ENCODE measurements at regions not wholly inside any gene's neighbourhood (a gene's known extent, or its start where the extent isn't known, plus 50 kb on each side); places are given as distances from the start of the nearest gene placed in this dataset.

DNA sequence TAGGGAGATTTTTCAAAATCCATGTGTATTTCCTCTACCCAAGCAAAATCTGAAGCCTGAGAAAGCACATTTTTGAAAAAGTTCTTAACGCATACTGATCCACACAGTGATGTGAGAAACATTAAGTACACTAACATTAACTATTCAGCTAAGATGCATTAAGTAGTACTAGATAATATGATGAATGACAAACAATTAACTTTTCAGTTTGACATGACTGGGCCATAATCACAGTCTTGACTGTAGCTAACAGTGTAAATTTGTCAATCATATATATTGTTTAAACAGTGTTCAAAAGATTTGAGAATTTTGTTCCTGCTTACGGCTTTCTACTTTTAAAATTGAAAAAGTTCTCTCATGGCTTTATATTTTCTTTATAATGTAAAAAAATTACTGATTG, 72.0 kb downstream of the CNTN3 start:
- no peak overlapping the region for H3K9ac ChIP-seq
- no peaks in the 10 kb centered on the region for H3F3A ChIP-seq (replicated peaks; ENCODE audit: insufficient read depth)
- no peak for TF ChIP-seq TAF1 (IDR thresholded peaks at IDR 0.05; ENCODE audit: borderline replicate concordance, low read depth, low read length)
- no peak for TF ChIP-seq GATA2 (CRISPR knock-in tag; IDR thresholded peaks at IDR 0.05)
- TF ChIP-seq NFIC (IDR thresholded peaks at IDR 0.05; ENCODE audit: borderline replicate concordance): no peak
- no peak for TF ChIP-seq FOSL2 (IDR thresholded peaks at IDR 0.05; ENCODE audit: borderline replicate concordance, low read depth)
- TF ChIP-seq, protein P1, sequence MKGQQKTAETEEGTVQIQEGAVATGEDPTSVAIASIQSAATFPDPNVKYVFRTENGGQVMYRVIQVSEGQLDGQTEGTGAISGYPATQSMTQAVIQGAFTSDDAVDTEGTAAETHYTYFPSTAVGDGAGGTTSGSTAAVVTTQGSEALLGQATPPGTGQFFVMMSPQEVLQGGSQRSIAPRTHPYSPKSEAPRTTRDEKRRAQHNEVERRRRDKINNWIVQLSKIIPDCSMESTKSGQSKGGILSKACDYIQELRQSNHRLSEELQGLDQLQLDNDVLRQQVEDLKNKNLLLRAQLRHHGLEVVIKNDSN (IDR thresholded peaks at IDR 0.05; ENCODE audit: borderline replicate concordance, low read depth): no peak
- TF ChIP-seq FOXJ3 (CRISPR knock-in tag; IDR thresholded peaks at IDR 0.05): no peak
- TF ChIP-seq POLR2AphosphoS5 (IDR thresholded peaks at IDR 0.05; ENCODE audit: low read depth, low read length): no peak
- TF ChIP-seq, protein P2, sequence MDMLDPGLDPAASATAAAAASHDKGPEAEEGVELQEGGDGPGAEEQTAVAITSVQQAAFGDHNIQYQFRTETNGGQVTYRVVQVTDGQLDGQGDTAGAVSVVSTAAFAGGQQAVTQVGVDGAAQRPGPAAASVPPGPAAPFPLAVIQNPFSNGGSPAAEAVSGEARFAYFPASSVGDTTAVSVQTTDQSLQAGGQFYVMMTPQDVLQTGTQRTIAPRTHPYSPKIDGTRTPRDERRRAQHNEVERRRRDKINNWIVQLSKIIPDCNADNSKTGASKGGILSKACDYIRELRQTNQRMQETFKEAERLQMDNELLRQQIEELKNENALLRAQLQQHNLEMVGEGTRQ (IDR thresholded peaks at IDR 0.05; ENCODE audit: borderline replicate concordance, low read depth, low read length): no peak
- TF ChIP-seq RCOR1 (IDR thresholded peaks at IDR 0.05; ENCODE audit: low read length): no peak
- TF ChIP-seq MEF2A (IDR thresholded peaks at IDR 0.05; ENCODE audit: borderline replicate concordance, low read depth): no peak
- no peak for TF ChIP-seq RAD21 (IDR thresholded peaks at IDR 0.05; ENCODE audit: low read length)
- no peaks in the 10 kb centered on the region for H3K27me3 ChIP-seq (ENCODE audit: insufficient read depth)
- H2AFZ ChIP-seq (ENCODE audit: low read depth): no peak overlapping the region
- H3K9me2 ChIP-seq: no peaks in the 10 kb centered on the region
- no peak for DNase-seq
- H3K4me1 ChIP-seq (ENCODE audit: control insufficient read depth in 1 of 2, insufficient read depth in 2 of 2, low read depth in 1 of 2, low read length in 1 of 2): peaks cover 0 to 7% of the 10 kb centered on the region in 2 experiments; a peak in 1 of 4 replicates
- H3K4me3 ChIP-seq (ENCODE audit: low read depth in 2 of 2, low read length in 1 of 2): no peak overlapping the region
- no peaks in the 10 kb centered on the region for H3K79me2 ChIP-seq (ENCODE audit: insufficient read depth)
- H3K9me3 ChIP-seq: no peaks in the 10 kb centered on the region
- ChIA-PET POLR2A (interaction anchor here (0.8 kb wide), 1 partner anchor 349 kb away, joined by 3 read pairs; no protein-coding TSS in a partner anchor), CTCF (no interaction called here)
- H3K4me2 ChIP-seq: no peak overlapping the region
- H4K20me1 ChIP-seq (ENCODE audit: insufficient read depth): no peaks in the 10 kb centered on the region
- H3K36me3 ChIP-seq (replicated peaks in 1 of 2; ENCODE audit: control insufficient read depth in 1 of 2, insufficient read depth in 2 of 2, low read length in 1 of 2): no peaks in the 10 kb centered on the region
- 73% methylated on average over 2 of the region's 2 CpGs for WGBS (ENCODE audit: low lambda C conversion rate)
- no peak overlapping the region for H3K27ac ChIP-seq (ENCODE audit: low read depth in 2 of 2, low read length in 1 of 2)

DNA sequence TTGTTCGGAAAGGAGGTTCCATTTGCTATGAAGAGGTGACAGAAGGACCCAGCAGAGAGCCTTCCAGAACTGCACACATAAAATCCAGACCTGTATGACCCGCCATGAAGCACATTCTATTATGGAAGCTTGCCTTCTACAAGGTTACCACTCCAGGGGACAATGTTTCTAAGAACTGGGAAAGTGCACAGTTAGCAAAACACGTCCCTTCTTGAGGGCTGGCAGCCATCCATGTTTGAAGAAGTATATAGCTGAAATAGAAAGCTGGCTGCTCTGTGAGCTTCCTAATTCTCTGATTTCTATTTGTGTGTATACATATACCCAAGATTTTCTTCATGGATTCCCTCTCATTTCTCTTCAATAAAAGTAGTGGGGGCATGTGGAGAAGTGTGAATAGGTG, 74.6 kb downstream of the CNTN3 start:
- Histone ChIP-seq H3K79me2 (ENCODE audit: insufficient read depth) (no peaks in the 10 kb centered on the region), H3K36me3 (replicated peaks in 1 of 2; ENCODE audit: control insufficient read depth in 1 of 2, insufficient read depth in 2 of 2, low read length in 1 of 2) (no peaks in the 10 kb centered on the region), H3F3A (replicated peaks; ENCODE audit: insufficient read depth) (no peaks in the 10 kb centered on the region), H3K4me3 (ENCODE audit: low read depth in 2 of 2, low read length in 1 of 2) (no peak overlapping the region), H3K9me2 (no peaks in the 10 kb centered on the region), H4K20me1 (ENCODE audit: insufficient read depth) (no peaks in the 10 kb centered on the region), H3K4me1 (ENCODE audit: control insufficient read depth in 1 of 2, insufficient read depth in 2 of 2, low read depth in 1 of 2, low read length in 1 of 2) (peaks cover 0 to 12% of the 10 kb centered on the region in 2 experiments; a peak in 1 of 4 replicates), H3K9me3 (no peaks in the 10 kb centered on the region), H2AFZ (ENCODE audit: low read depth) (no peak overlapping the region), H3K4me2 (no peak overlapping the region), H3K27ac (ENCODE audit: low read depth in 2 of 2, low read length in 1 of 2) (no peak overlapping the region), H3K9ac (no peak overlapping the region), H3K27me3 (ENCODE audit: insufficient read depth) (no peaks in the 10 kb centered on the region)
- CTCF ChIA-PET: interaction anchor here (0.5 to 0.6 kb wide), 2 partner anchors 373 to 466 kb away, joined by 3 read pairs; no protein-coding TSS in a partner anchor
- POLR2A ChIA-PET: no interaction called here
- WGBS (ENCODE audit: low lambda C conversion rate): 63% methylated on average over 3 of the region's 3 CpGs
- TF ChIP-seq RAD21 (IDR thresholded peaks at IDR 0.05; ENCODE audit: low read length) (no peak), SMC3 (IDR thresholded peaks at IDR 0.05; ENCODE audit: low read depth, low read length) (no peak), RFX5 (IDR thresholded peaks at IDR 0.05; ENCODE audit: low read length) (no peak), SIN3A (IDR thresholded peaks at IDR 0.05; ENCODE audit: borderline replicate concordance, low read depth, low read length) (no peak), EZH2phosphoT487 (IDR thresholded peaks at IDR 0.05; ENCODE audit: borderline replicate concordance, low read depth) (no peak)
- DNase-seq: no peak
